IMR-90 (cell line): ENCODE measurements at regions not wholly inside any gene's neighbourhood (a gene's known extent, or its start where the extent isn't known, plus 50 kb on each side); places are given as distances from the start of the nearest gene placed in this dataset.

Source experiments
- ATAC-seq: fragments of 200-7000 bp; cut with Tn5 transposase; 2 replicates; pipeline ENCODE4 v1.9.1; 2020; ENCODE audit warnings: low read depth, mild to moderate bottlenecking, moderate library complexity
- BruUV-seq: library from RNA; stranded (reverse); fragments of 400-500 nt; replicated peaks from 2 replicates; lab custom pipeline; 2021; lab: Mats Ljungman, UMichigan
- CTCF ChIA-PET: fragments of 300-600 bp; formaldehyde crosslinking; extraction: SDS; loops from one replicate; lab custom pipeline; 2021; ENCODE audit warnings: antibody characterized with exemption; lab: Yijun Ruan, JAX
- POLR2A ChIA-PET: fragments of 300-600 bp; sonication (Branson Sonifier 250); formaldehyde crosslinking; loops from one replicate; lab custom pipeline; 2022; ENCODE audit warnings: antibody characterized with exemption; ENCODE audit not compliant: unreplicated experiment; lab: Charles Lee
- DNase-seq: peaks from one replicate; pipeline ENCODE4 v3.0.0; 2013
- H2AFZ ChIP-seq: replicated peaks from 2 replicates; pipeline ENCODE3; 2013; ENCODE audit warnings: low read length, mild to moderate bottlenecking; ENCODE audit not compliant: poor library complexity
- H2AK5ac ChIP-seq: 2 replicates; pipeline ENCODE4 v1.6.1; 2013; ENCODE audit warnings: low read depth, low read length, inconsistent platforms
- H2AK9ac ChIP-seq: replicated peaks from 2 replicates; pipeline ENCODE3; 2013; ENCODE audit warnings: mild to moderate bottlenecking, low read depth, low read length, moderate library complexity; ENCODE audit not compliant: poor library complexity
- H2BK120ac ChIP-seq: 2 replicates; pipeline ENCODE4 v1.6.1; 2013; ENCODE audit warnings: low read depth, low read length, inconsistent platforms
- H2BK15ac ChIP-seq: 3 replicates; pipeline ENCODE4 v1.6.1; 2013; ENCODE audit warnings: low read depth, low read length, inconsistent platforms
- H2BK20ac ChIP-seq: 2 replicates; pipeline ENCODE4 v1.6.1; 2013; ENCODE audit warnings: low read depth, mild to moderate bottlenecking, inconsistent platforms, low read length, moderate library complexity
- H2BK5ac ChIP-seq: 2 replicates; pipeline ENCODE4 v1.6.1; 2013; ENCODE audit warnings: mild to moderate bottlenecking, low read depth, low read length, inconsistent platforms; ENCODE audit not compliant: poor library complexity, severe bottlenecking
- H3K14ac ChIP-seq: replicated peaks from 2 replicates; pipeline ENCODE4 v1.6.1; 2013; ENCODE audit warnings: low read depth, low read length, inconsistent platforms
- H3K18ac ChIP-seq: 2 replicates; pipeline ENCODE4 v1.6.1; 2013; ENCODE audit warnings: low read depth, low read length, control low read depth
- H3K23ac ChIP-seq: 2 replicates; pipeline ENCODE4 v1.6.1; 2013; ENCODE audit warnings: low read depth, low read length, inconsistent platforms
- H3K27ac ChIP-seq: 2 replicates; pipeline ENCODE4 v1.5.1; 2013; ENCODE audit warnings: mild to moderate bottlenecking, control low read depth, low read length; ENCODE audit not compliant: insufficient read depth
- H3K27me3 ChIP-seq: 2 replicates; pipeline ENCODE4 v1.6.1; 2013; ENCODE audit warnings: low read length; ENCODE audit not compliant: control insufficient read depth, insufficient read depth
- H3K36me3 ChIP-seq: 2 replicates; pipeline ENCODE4 v1.6.1; 2013; ENCODE audit warnings: low read length, mixed read lengths; ENCODE audit not compliant: control insufficient read depth, insufficient read depth
- H3K4ac ChIP-seq: 2 replicates; pipeline ENCODE4 v1.6.1; 2013; ENCODE audit warnings: low read depth, low read length, inconsistent platforms
- H3K4me1 ChIP-seq: 2 replicates; pipeline ENCODE4 v1.6.1; 2013; ENCODE audit warnings: low read length, mixed read lengths; ENCODE audit not compliant: control insufficient read depth, insufficient read depth
- H3K4me2 ChIP-seq: 2 replicates; pipeline ENCODE4 v1.6.1; 2013; ENCODE audit warnings: low read depth, mild to moderate bottlenecking, control low read depth, low read length, moderate library complexity
- H3K4me3 ChIP-seq: 2 replicates; pipeline ENCODE4 v1.5.1; 2013; ENCODE audit warnings: low read depth, mild to moderate bottlenecking, control low read depth, low read length, moderate library complexity; ENCODE audit not compliant: insufficient read depth
- H3K56ac ChIP-seq: 2 replicates; pipeline ENCODE4 v1.6.1; 2013; ENCODE audit warnings: low read length, inconsistent platforms; ENCODE audit not compliant: insufficient read depth; ENCODE audit errors: extremely low read depth
- H3K79me1 ChIP-seq, 2 experiments: 2 replicates each; pipeline ENCODE4 v1.6.1; 2013; ENCODE audit warnings: low read length in 2 of 2, inconsistent platforms in 1 of 2, low read depth in 1 of 2
- H3K9ac ChIP-seq: 2 replicates; pipeline ENCODE4 v1.6.1; 2013; ENCODE audit warnings: low read depth, low read length, control low read depth
- H3K9me1 ChIP-seq: 2 replicates; pipeline ENCODE4 v1.6.1; 2013; ENCODE audit warnings: low read length, inconsistent platforms; ENCODE audit not compliant: insufficient read depth
- H3K9me3 ChIP-seq: 2 replicates; pipeline ENCODE4 v1.6.1; 2013; ENCODE audit warnings: low read length; ENCODE audit not compliant: control insufficient read depth, insufficient read depth
- H4K20me1 ChIP-seq: 2 replicates; pipeline ENCODE4 v1.6.1; 2013; ENCODE audit warnings: low read length, inconsistent platforms; ENCODE audit not compliant: insufficient read depth
- H4K5ac ChIP-seq: 2 replicates; pipeline ENCODE4 v1.6.1; 2013; ENCODE audit warnings: mild to moderate bottlenecking, low read depth, low read length, control low read depth
- H4K8ac ChIP-seq, 2 experiments: 2 replicates each; pipeline ENCODE4 v1.6.1; 2013; ENCODE audit warnings: low read depth in 2 of 2, low read length in 2 of 2, control low read depth in 1 of 2, inconsistent platforms in 1 of 2
- H4K91ac ChIP-seq: 2 replicates; pipeline ENCODE4 v1.6.1; 2013; ENCODE audit warnings: low read depth, low read length, inconsistent platforms; ENCODE audit not compliant: insufficient read depth
- BHLHE40 ChIP-seq: fragments of 150-350 bp; IDR thresholded peaks from 2 replicates; pipeline ENCODE4 v1.6.1; 2016; ENCODE audit warnings: mild to moderate bottlenecking, low read depth, low read length
- WGBS, 2 experiments: methylation state at CpG; one replicate each; pipeline versions ENCODE4 v1.1.5 to v1.1.7; 2013; ENCODE audit warnings: missing lambda C conversion rate in 2 of 2; ENCODE audit not compliant: insufficient read length in 1 of 2; ENCODE audit errors: extremely low coverage in 2 of 2; 5-methylcytosine and 5-hydroxymethylcytosine counted together
- dilution Hi-C: fragments of 300-500 bp; cut with HindIII; formaldehyde crosslinking; loops from one replicate; pipeline ENCODE4 v1.14.3; 2018; ENCODE audit warnings: low sequenced_read_pairs; ENCODE audit not compliant: unreplicated experiment
- in situ Hi-C: fragments of 300-500 bp; cut with MboI; formaldehyde crosslinking; loops from 3 replicates; pipeline ENCODE4 v1.14.3; 2019; ENCODE audit warnings: low sequenced_read_pairs, inconsistent platforms, mixed read lengths
- intact Hi-C: fragments of 100-400 bp; cut with micrococcal nuclease; formaldehyde crosslinking; loops from 2 replicates; pipeline ENCODE4 v1.10.0; 2022

DNA sequence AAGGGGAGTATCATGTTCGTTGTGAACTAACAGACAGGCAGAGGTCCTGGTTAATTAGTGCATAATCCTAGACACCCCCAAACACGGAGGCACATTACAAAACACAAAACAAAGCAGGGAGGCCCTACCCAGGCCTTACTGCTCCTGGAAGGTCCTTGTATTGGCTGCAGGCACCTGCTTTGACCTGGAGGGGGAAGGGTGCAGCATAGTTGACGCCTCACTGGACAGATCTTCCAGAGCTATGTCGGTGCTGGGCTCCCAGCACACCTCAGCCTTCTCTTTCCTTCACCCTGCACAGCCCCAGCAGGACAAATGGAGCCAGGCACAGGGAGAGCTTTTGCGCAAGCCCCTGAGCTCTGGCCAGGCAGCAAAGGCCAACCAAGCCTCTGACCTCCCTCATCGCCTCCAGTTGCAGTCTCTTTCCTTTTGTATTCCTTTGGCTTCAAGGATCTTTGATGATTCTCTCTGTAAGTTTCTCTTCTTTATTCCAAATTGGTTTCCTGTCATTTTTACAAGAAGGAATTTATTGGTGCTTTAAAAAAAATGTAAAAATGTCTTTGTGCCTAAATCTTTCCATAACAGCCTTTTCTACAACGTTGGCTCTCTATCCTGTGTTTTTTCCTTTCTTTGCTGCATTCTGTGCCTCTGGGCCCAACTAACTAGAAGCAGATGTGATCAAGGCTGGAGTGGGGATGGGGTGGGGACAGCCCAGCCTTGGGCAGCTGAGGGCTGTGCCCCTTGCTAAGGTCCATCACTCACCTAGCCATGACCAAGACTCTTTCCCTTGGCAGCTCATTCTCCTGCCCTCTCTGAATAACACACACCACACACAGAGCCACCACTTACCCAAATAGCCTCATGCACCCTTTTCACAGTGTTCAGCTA, 317.1 kb upstream of the NPVF start:
- in situ Hi-C loops, result no loop called here
- Histone ChIP-seq H3K79me1 (no peaks in the 10 kb centered on the region), H3K56ac (no peak overlapping the region), H3K36me3 (no peaks in the 10 kb centered on the region), H2AFZ (peak overlapping the region; percentile 27), H3K18ac (no peak overlapping the region), H4K5ac (no peak overlapping the region), H3K9me3 (no peaks in the 10 kb centered on the region), H4K20me1 (no peaks in the 10 kb centered on the region), H3K4ac (no peak overlapping the region), H3K4me2 (no peak overlapping the region), H2BK5ac (no peak overlapping the region), H2BK120ac (no peak overlapping the region), H3K9me1 (no peaks in the 10 kb centered on the region), H2BK20ac (no peak overlapping the region), H4K91ac (no peak overlapping the region), H2BK15ac (no peak overlapping the region), H3K4me1 (no peaks in the 10 kb centered on the region), H3K27ac (no peak overlapping the region), H2AK5ac (no peak overlapping the region), H3K27me3 (no peaks in the 10 kb centered on the region), H3K23ac (no peak overlapping the region), H3K14ac (no peak overlapping the region), H4K8ac (no peak overlapping the region), H3K4me3 (no peak overlapping the region), H3K9ac (no peak overlapping the region), H2AK9ac (no peak overlapping the region)
- CTCF ChIA-PET, result no interaction called here
- dilution Hi-C loops, result no loop called here
- no peak for TF ChIP-seq BHLHE40
- DNase-seq (no peak), ATAC-seq (no peak)
- POLR2A ChIA-PET, result no interaction called here
- no CpG with 5 or more reads among the region's 7 CpGs for WGBS, 2 experiments
- intact Hi-C loops, result no loop called here
- BruUV-seq, result no TSS peak
